Neural cell (in vitro differentiated cells): ENCODE measurements at regions not wholly inside any gene's neighbourhood (a gene's known extent, or its start where the extent isn't known, plus 50 kb on each side); places are given as distances from the start of the nearest gene placed in this dataset.

ENCODE experiments used
- H2AFZ ChIP-seq: fragments of 200-600, 300-800 bp; sonication (generic), shearing (Covaris generic); 2 replicates; pipeline ENCODE4 v1.6.0; 2014; ENCODE audit warnings: low read depth, mild to moderate bottlenecking, antibody characterized with exemption, low read length, moderate library complexity
- H3F3A ChIP-seq: fragments of 200-600 bp; shearing (Covaris generic); 2 replicates; pipeline ENCODE4 v1.6.1; 2016; ENCODE audit warnings: mild to moderate bottlenecking, moderate library complexity, mixed read lengths, antibody characterized with exemption, low read length; ENCODE audit not compliant: insufficient read depth, poor library complexity, severe bottlenecking
- H3K27ac ChIP-seq: fragments of 200-600, 300-800 bp; sonication (generic), shearing (Covaris generic); 2 replicates; pipeline ENCODE4 v1.5.1; 2014; ENCODE audit warnings: mild to moderate bottlenecking, low read length, moderate library complexity
- H3K27me3 ChIP-seq: fragments of 300-800, 200-600 bp; sonication (generic), shearing (Covaris generic); 2 replicates; pipeline ENCODE4 v1.6.0; 2014; ENCODE audit warnings: mild to moderate bottlenecking, low read depth, low read length, moderate library complexity; ENCODE audit not compliant: insufficient read depth
- H3K36me3 ChIP-seq: fragments of 300-800, 200-600 bp; sonication (generic), shearing (Covaris generic); 2 replicates; pipeline ENCODE4 v1.5.1; 2014; ENCODE audit warnings: mild to moderate bottlenecking, antibody characterized with exemption, low read length, moderate library complexity; ENCODE audit not compliant: insufficient read depth
- H3K4me2 ChIP-seq: fragments of 300-800, 200-600 bp; sonication (generic), shearing (Covaris generic); 2 replicates; pipeline ENCODE4 v1.6.0; 2014; ENCODE audit warnings: mild to moderate bottlenecking, low read length
- H3K4me3 ChIP-seq: fragments of 300-800, 200-600 bp; sonication (generic), shearing (Covaris generic); 2 replicates; pipeline ENCODE4 v1.5.1; 2014; ENCODE audit warnings: mild to moderate bottlenecking, low read length, moderate library complexity
- H3K79me2 ChIP-seq: fragments of 200-600 bp; shearing (Covaris generic); replicated peaks from 2 replicates; pipeline ENCODE4 v1.6.0; 2014; ENCODE audit warnings: mild to moderate bottlenecking, low read length, moderate library complexity; ENCODE audit not compliant: insufficient read depth
- H3K9ac ChIP-seq: fragments of 300-800, 200-600 bp; sonication (generic), shearing (Covaris generic); 2 replicates; pipeline ENCODE4 v1.6.1; 2016; ENCODE audit warnings: mild to moderate bottlenecking, low read length, mixed read lengths
- H3K9me2 ChIP-seq: fragments of 200-600 bp; shearing (Covaris generic); 2 replicates; pipeline ENCODE4 v1.6.1; 2016; ENCODE audit warnings: mild to moderate bottlenecking, low read length, mixed read lengths; ENCODE audit not compliant: insufficient read depth
- H3K9me3 ChIP-seq: fragments of 200-600, 300-800 bp; sonication (generic), shearing (Covaris generic); 2 replicates; pipeline ENCODE4 v1.6.1; 2016; ENCODE audit warnings: mild to moderate bottlenecking, mixed run types, low read length, moderate library complexity, mixed read lengths
- H4K20me1 ChIP-seq: fragments of 200-600 bp; shearing (Covaris generic); 2 replicates; pipeline ENCODE4 v1.6.1; 2016; ENCODE audit warnings: mild to moderate bottlenecking, mixed run types; ENCODE audit not compliant: insufficient read depth
- CTCF ChIP-seq: fragments of 450-650 bp; IDR thresholded peaks from 2 replicates; pipeline ENCODE4 v1.5.1; 2014; ENCODE audit warnings: antibody characterized with exemption, mild to moderate bottlenecking, moderate library complexity; ENCODE audit not compliant: poor library complexity, severe bottlenecking
- EP300 ChIP-seq: fragments of 450-650 bp; conservative IDR thresholded peaks from 2 replicates; pipeline ENCODE4 v1.6.1; 2014; ENCODE audit warnings: antibody characterized with exemption, mild to moderate bottlenecking, moderate library complexity; ENCODE audit not compliant: poor library complexity, severe bottlenecking
- EZH2 ChIP-seq: fragments of 200-600, 300-800 bp; shearing (Covaris generic), sonication (generic); IDR thresholded peaks from 2 replicates; pipeline ENCODE4 v1.6.1; 2014; ENCODE audit warnings: antibody characterized with exemption, low read length, borderline replicate concordance, mild to moderate bottlenecking; ENCODE audit not compliant: insufficient read depth, poor library complexity, severe bottlenecking
- MXI1 ChIP-seq: fragments of 450-650 bp; conservative IDR thresholded peaks from 2 replicates; pipeline ENCODE4 v1.6.1; 2014; ENCODE audit warnings: antibody characterized with exemption, mild to moderate bottlenecking; ENCODE audit not compliant: poor library complexity, severe bottlenecking
- POLR2AphosphoS5 ChIP-seq: IDR thresholded peaks from 2 replicates; pipeline ENCODE4 v1.6.1; 2012
- RAD21 ChIP-seq: fragments of 450-650 bp; conservative IDR thresholded peaks from 2 replicates; pipeline ENCODE4 v1.6.1; 2014; ENCODE audit warnings: antibody characterized with exemption, mild to moderate bottlenecking, moderate library complexity
- REST ChIP-seq: IDR thresholded peaks from 2 replicates; pipeline ENCODE4 v1.6.1; 2012; ENCODE audit warnings: borderline replicate concordance
- SMC3 ChIP-seq: fragments of 450-650 bp; conservative IDR thresholded peaks from 2 replicates; pipeline ENCODE4 v1.6.1; 2014; ENCODE audit warnings: antibody characterized with exemption, mild to moderate bottlenecking, moderate library complexity; ENCODE audit not compliant: poor library complexity
- TAF1 ChIP-seq: IDR thresholded peaks from 2 replicates; pipeline ENCODE4 v1.6.1; 2012; ENCODE audit warnings: low read depth

- no peaks in the 10 kb centered on the region for H3K9me2 ChIP-seq
- H2AFZ ChIP-seq = no peak overlapping the region
- H3K79me2 ChIP-seq = no peaks in the 10 kb centered on the region
- TF ChIP-seq POLR2AphosphoS5 (no peak), TAF1 (no peak), EZH2 (no peak), RAD21 (no peak), CTCF (no peak), REST (no peak), SMC3 (no peak), MXI1 (no peak)
- no peak overlapping the region for H3K4me2 ChIP-seq
- H4K20me1 ChIP-seq = no peaks in the 10 kb centered on the region
- no peaks in the 10 kb centered on the region for H3F3A ChIP-seq
- H3K9me3 ChIP-seq = no peaks in the 10 kb centered on the region
- no peaks in the 10 kb centered on the region for H3K27me3 ChIP-seq
- H3K36me3 ChIP-seq = no peaks in the 10 kb centered on the region
- no peak overlapping the region for H3K27ac ChIP-seq
- H3K9ac ChIP-seq = no peak overlapping the region
- no peak overlapping the region for H3K4me3 ChIP-seq
These were observed 505.9 kb upstream of the MANEA start for GRCh38 chr6:95071464-95071863.

- TF ChIP-seq EZH2 (no peak), MXI1 (no peak), EP300 (no peak), RAD21 (no peak), REST (no peak)
- no peaks in the 10 kb centered on the region for H3K9me2 ChIP-seq
- H3K4me2 ChIP-seq = no peak overlapping the region
- H4K20me1 ChIP-seq = no peaks in the 10 kb centered on the region
- no peak overlapping the region for H3K4me3 ChIP-seq
- no peak overlapping the region for H3K27ac ChIP-seq
- no peaks in the 10 kb centered on the region for H3K36me3 ChIP-seq
- no peaks in the 10 kb centered on the region for H3F3A ChIP-seq
- no peaks in the 10 kb centered on the region for H3K9me3 ChIP-seq
- H3K9ac ChIP-seq = no peak overlapping the region
- H3K27me3 ChIP-seq = no peaks in the 10 kb centered on the region
- no peaks in the 10 kb centered on the region for H3K79me2 ChIP-seq
- no peak overlapping the region for H2AFZ ChIP-seq
These were observed 498.9 kb upstream of the MANEA start for GRCh38 chr6:95078457-95078856.
